ENCODE measurements at regions not wholly inside any gene's neighbourhood (a gene's known extent, or its start where the extent isn't known, plus 50 kb on each side); places are given as distances from the start of the nearest gene placed in this dataset.

GRCh38 chr6:33869826-33870423, 66.1 kb upstream of the MLN start (continued):
- TF ChIP-seq HDAC6 (IDR thresholded peaks at IDR 0.05; ENCODE audit: unreplicated experiment) = no peak

DNA sequence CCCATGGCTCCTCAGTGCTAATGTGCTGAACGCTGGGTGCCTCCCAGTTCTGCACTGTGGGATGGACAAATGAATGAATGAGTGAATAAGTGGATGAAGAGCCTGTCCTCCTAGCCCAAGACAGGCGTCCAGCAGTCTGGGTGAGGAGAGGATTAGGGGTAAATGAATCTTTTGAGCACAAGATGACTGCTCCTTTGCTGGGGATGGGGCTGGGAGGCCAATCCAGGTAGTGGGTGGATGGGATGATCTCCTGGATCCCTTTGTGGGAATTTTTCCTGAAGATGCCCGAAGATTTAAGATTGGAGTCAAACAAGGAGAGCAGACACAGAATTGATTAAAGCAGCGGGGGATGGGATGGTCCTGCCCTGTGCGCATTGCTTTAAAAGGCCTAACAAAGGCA, 65.3 kb upstream of the MLN start:
- ATAC-seq (no peak), FAIRE-seq (no peak), DNase-seq (ENCODE audit: low read depth, low spot score) (no peak)
- SMC1A ChIA-PET (ENCODE audit: uncharacterized antibody, unreplicated experiment) = no interaction called here
- intact Hi-C loops (cut with micrococcal nuclease; ENCODE audit: unreplicated experiment) = no loop called here
- TF ChIP-seq CREM (IDR thresholded peaks at IDR 0.05; ENCODE audit: low read depth) (no peak), NR2C2 (IDR thresholded peaks at IDR 0.05; ENCODE audit: borderline replicate concordance, control insufficient read depth, insufficient read length, low read depth) (no peak)
- H3K4me2 ChIP-seq (ENCODE audit: control insufficient read depth, insufficient read depth) = no peak overlapping the region
- H3K27ac ChIP-seq (ENCODE audit: control insufficient read depth, insufficient read depth) = no peak overlapping the region
- H3K9me3 ChIP-seq (replicated peaks; ENCODE audit: control insufficient read depth, insufficient read depth, low read length) = peaks cover 2% of the 10 kb centered on the region; the same call in 2 of the 3 replicates
- H3K36me3 ChIP-seq (ENCODE audit: control insufficient read depth in 2 of 2, insufficient read depth in 2 of 2, low read length in 1 of 2) = no peaks in the 10 kb centered on the region
- H3K27me3 ChIP-seq (replicated peaks in 1 of 2; ENCODE audit: control insufficient read depth in 2 of 2, insufficient read depth in 2 of 2, low read length in 1 of 2) = no peaks in the 10 kb centered on the region; a peak in 1 of 4 replicates
- in situ Hi-C loops (cut with MboI) = no loop called here
- no peak overlapping the region for H3K9ac ChIP-seq (ENCODE audit: control insufficient read depth, insufficient read depth, low read length)
- 35% methylated on average over 5 of the region's 5 CpGs for WGBS (ENCODE audit: insufficient coverage, insufficient replicate concordance, low lambda C conversion rate, missing lambda C conversion rate)
- no peaks in the 10 kb centered on the region for H4K20me1 ChIP-seq (ENCODE audit: control insufficient read depth, insufficient read depth)
- RAD21 ChIA-PET (ENCODE audit: unreplicated experiment) = no interaction called here
- BruUV-seq (replicated peaks) = no TSS peak
- no peaks in the 10 kb centered on the region for H3K79me2 ChIP-seq (ENCODE audit: control insufficient read depth, insufficient read depth, low read length)
- no peak overlapping the region for H2AFZ ChIP-seq (ENCODE audit: control insufficient read depth, low read depth, low read length)
- CTCF ChIA-PET = interaction anchor here (1.2 kb wide), 1 partner anchor 103 kb away, joined by 3 read pairs; no protein-coding TSS in a partner anchor
- peaks cover 9% of the 10 kb centered on the region for H3K4me1 ChIP-seq (ENCODE audit: control insufficient read depth, insufficient read depth, low read length)
- POLR2A ChIA-PET = interaction anchor here (0.6 kb wide), 1 partner anchor 1298 kb away, joined by 3 read pairs; no protein-coding TSS in a partner anchor
- H3K4me3 ChIP-seq = no peak overlapping the region

GRCh38 chr6:33868141-33868540, 64.3 kb upstream of the MLN start:
- ChIA-PET RAD21 (ENCODE audit: unreplicated experiment) (no interaction called here), POLR2A (no interaction called here), CTCF (interaction anchor here (1.2 kb wide), 1 partner anchor 102 kb away, joined by 3 read pairs; no protein-coding TSS in a partner anchor), SMC1A (ENCODE audit: uncharacterized antibody, unreplicated experiment) (no interaction called here)
- ATAC-seq (no peak), DNase-seq (ENCODE audit: low read depth, low spot score) (no peak), FAIRE-seq (no peak)
- no peak overlapping the region for H3K4me2 ChIP-seq (ENCODE audit: control insufficient read depth, insufficient read depth)
- TF ChIP-seq POLR2A (IDR thresholded peaks at IDR 0.05; ENCODE audit: low read depth, low read length) = no peak
- no peak for TF ChIP-seq RAD21 (IDR thresholded peaks at IDR 0.05; ENCODE audit: insufficient read depth, low read depth, low read length)
- no peak for TF ChIP-seq PAX8 (IDR thresholded peaks at IDR 0.05)
- no peak for TF ChIP-seq HDAC2 (IDR thresholded peaks at IDR 0.05)
- TF ChIP-seq ZSCAN29 (IDR thresholded peaks at IDR 0.05) = no peak
- TF ChIP-seq TARDBP (IDR thresholded peaks at IDR 0.05; ENCODE audit: borderline replicate concordance) = no peak
- no peak for TF ChIP-seq RCOR1 (conservative IDR thresholded peaks at IDR 0.05; ENCODE audit: low read depth, low read length)
- H3K9ac ChIP-seq (ENCODE audit: control insufficient read depth, insufficient read depth, low read length) = no peak overlapping the region
- H3K27ac ChIP-seq (ENCODE audit: control insufficient read depth, insufficient read depth) = no peak overlapping the region
- in situ Hi-C loops (cut with MboI) = no loop called here
- no peak overlapping the region for H2AFZ ChIP-seq (ENCODE audit: control insufficient read depth, low read depth, low read length)
- intact Hi-C loops (cut with micrococcal nuclease; ENCODE audit: unreplicated experiment) = no loop called here
- H3K36me3 ChIP-seq (ENCODE audit: control insufficient read depth in 2 of 2, insufficient read depth in 2 of 2, low read length in 1 of 2) = no peaks in the 10 kb centered on the region
- peaks cover 17% of the 10 kb centered on the region for H3K4me1 ChIP-seq (ENCODE audit: control insufficient read depth, insufficient read depth, low read length)
- H3K9me3 ChIP-seq (replicated peaks; ENCODE audit: control insufficient read depth, insufficient read depth, low read length) = peaks cover 2% of the 10 kb centered on the region; the same call in 2 of the 3 replicates
- BruUV-seq (replicated peaks) = no TSS peak
- 79% methylated on average over 3 of the region's 3 CpGs for WGBS (ENCODE audit: insufficient coverage, insufficient replicate concordance, low lambda C conversion rate, missing lambda C conversion rate)
- no peaks in the 10 kb centered on the region for H3K79me2 ChIP-seq (ENCODE audit: control insufficient read depth, insufficient read depth, low read length)
- no peaks in the 10 kb centered on the region for H3K27me3 ChIP-seq (replicated peaks in 1 of 2; ENCODE audit: control insufficient read depth in 2 of 2, insufficient read depth in 2 of 2, low read length in 1 of 2)
- H4K20me1 ChIP-seq (ENCODE audit: control insufficient read depth, insufficient read depth) = no peaks in the 10 kb centered on the region
- no peak overlapping the region for H3K4me3 ChIP-seq
